ENCODE measurements at regions not wholly inside any gene's neighbourhood (a gene's known extent, or its start where the extent isn't known, plus 50 kb on each side); places are given as distances from the start of the nearest gene placed in this dataset.

GRCh38 chr5:162444129-162444762, 376.7 kb downstream of the GABRG2 start:
- TF ChIP-seq POLR2AphosphoS5 (IDR thresholded peaks at IDR 0.05) = no peak
- TF ChIP-seq CTCF (IDR thresholded peaks at IDR 0.05) = no peak
- TF ChIP-seq POLR2A (IDR thresholded peaks at IDR 0.05) = no peak
- no peak for TF ChIP-seq EP300 (IDR thresholded peaks at IDR 0.05)
